ENCODE measurements at regions not wholly inside any gene's neighbourhood (a gene's known extent, or its start where the extent isn't known, plus 50 kb on each side); places are given as distances from the start of the nearest gene placed in this dataset.

DNA sequence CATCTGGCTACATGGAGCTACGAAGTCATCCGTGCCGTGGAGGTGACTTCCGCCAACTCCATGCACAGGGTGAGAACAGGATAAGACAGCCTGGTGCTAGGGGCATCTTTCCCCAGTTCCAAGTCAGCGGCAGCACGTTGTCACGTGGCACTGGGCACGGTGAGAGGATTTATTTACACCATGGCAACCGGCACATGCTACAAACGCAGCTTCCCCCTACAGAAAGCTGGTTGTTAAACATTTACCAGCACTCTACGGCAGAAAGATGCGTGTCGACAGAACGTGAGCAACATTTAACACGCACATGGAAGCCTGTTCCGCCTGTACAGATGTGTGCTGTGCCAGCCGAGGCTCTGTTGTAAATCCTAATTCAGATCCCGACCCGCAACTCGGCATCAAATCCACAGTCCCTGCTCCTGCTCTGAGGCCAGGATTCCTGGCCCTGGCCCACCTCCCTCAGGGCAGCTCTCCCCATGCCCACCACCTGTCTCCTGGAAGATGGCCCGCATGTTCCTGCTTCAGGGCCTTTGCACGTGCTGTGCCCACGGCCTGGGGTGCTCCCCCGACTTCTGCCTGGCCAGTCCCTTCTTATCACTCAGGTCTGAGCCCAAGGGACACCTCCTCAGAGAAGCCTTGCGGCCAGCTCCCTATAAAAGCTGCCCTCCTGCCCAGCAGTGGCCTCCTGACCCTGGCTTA lies 114.1 kb downstream of the RFLNA start:
- no peak for DNase-seq

- no peak for DNase-seq
Measured at GRCh38 chr12:124407074-124407473, 112.2 kb downstream of the RFLNA start.

- DNase-seq = no peak
Measured at GRCh38 chr12:124406043-124406442, 111.2 kb downstream of the RFLNA start.

DNA sequence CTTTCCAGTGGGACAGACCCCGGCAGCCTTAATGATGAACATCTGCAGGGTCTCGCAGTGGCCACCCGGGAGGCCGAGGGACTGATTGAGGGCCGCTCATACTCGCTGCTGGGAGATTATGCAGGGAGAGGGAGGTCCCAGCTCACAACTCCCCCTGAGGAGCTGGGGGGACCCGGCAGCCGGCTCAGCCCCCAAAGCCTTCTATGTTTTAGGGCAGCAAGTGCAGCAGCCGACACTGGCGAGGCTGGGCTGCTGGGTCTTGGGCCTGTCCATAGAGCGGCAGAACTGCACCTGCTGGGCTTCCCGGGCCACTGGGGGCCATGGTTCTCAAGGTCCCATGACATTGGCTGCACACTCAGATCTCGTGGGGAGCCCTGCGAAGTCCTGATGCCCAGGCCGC lies 110.7 kb downstream of the RFLNA start:
- no peak for DNase-seq

- DNase-seq = no peak
Measured at GRCh38 chr12:124405151-124405550, 110.3 kb downstream of the RFLNA start.

- DNase-seq = no peak
Measured at GRCh38 chr12:124404162-124404784, 109.4 kb downstream of the RFLNA start.

DNA sequence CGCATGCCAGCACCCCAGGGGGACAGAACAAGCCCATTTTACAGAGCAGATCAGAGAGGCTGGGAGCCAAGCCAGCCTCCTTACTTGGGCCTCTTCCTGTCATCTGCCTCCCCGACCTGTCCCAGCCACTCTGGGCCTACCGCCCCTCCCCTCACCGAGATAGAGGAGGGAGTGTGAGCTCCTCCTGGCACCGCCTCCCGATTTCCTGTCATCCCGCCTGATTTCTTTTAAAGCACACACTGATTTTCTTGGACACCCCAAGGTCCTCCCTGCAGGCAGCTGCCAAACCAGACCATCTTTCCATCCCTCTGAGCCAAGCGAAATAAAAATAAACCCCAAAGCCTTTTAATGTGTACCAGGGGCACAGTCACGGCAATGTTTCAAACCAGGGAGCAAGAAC lies 108.4 kb downstream of the RFLNA start:
- DNase-seq = no peak

DNA sequence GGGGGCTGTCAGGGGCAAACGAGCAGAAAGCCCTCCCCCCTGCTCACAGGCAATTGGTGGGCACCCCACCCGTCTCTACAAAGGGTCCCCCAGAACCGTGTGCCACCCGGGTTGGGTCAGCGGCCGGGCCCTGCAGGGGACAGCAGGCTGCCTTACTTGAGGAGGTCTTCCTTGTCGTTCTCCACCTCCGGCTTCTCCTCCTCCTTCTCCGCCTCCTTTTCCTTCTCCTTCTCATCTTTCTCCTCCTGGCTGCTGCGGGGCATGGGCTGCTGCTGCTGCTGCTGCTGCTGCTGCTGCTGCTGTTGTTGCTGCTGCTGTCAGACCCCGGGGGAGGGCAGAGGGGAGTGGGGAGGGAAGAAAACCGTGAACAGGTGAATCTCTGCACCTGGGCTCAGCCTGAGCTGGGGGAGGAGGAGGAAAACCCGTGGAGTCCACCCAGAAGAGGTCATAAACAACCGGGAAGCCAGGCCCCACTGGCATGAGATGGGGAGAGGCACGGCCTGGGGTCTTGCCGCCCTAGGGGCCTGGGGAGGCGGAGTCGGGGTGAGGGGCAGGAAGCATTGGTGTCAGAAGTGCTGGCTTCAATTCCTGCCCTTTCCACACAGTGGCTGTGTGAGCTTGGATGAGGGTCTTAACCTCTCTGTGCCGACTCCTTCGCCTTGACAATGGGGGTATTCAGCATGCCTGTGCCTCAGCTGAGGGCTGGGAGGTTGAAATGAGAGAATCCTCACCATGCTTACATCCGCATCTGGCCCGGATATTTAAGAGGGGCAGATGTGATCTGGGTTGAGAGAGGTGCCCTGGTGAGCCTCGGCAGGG lies 107.6 kb downstream of the RFLNA start:
- DNase-seq = no peak

- DNase-seq = no peak
Measured at GRCh38 chr12:124401704-124402221, 106.9 kb downstream of the RFLNA start.

DNA sequence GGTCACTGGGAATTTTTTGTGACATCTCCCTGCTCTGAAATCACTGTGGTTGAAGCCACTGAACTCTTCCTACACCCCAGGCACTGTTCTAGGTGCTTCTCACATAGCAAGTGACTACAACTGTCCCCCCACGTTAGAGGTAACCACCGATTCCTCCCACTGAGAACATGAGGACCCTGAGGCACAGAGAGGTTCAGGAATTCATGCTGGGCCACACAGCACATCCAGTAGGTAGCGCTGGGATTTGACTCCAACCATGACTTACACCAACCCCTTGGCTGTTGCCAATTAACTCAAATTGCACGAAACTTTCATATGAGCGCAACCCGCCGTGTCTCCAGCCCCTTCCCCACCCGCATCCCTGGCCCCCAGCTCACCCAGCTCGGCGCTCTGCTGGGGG lies 105.2 kb downstream of the RFLNA start:
- no peak for DNase-seq

- no peak for DNase-seq
Measured at GRCh38 chr12:124399622-124400021, 104.7 kb downstream of the RFLNA start.

DNA sequence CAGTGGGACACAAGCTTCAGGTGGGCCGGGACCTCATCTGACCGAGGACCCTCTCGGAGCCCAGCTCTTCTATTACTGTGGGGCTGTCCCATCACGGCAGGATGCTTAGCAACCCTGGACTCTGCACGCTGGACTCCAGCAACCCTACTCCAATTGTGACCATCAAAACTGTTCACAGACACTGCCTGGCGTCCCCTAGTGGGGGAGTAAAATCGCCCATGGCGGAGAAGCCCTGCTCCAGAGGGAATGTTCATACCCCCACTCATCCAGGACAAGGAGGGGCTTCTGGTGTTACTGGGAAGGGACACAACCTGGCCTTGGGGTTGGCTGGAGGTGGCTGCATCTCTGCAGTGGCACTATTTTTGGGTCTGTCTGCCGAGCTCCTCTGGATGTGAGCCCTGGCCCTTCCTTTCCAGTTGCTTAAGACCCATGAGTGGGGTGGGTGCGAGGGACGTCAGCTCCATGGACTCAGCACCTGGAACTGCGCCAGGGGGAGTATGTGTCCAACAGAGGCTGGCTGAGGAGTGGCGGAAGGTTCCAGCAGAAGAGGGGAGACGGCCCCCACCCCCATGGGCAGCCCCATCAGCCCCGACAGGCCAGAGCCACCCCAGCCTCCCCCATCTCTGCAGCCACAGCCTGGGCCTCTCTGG lies 103.8 kb downstream of the RFLNA start:
- no peak for DNase-seq

GRCh38 chr12:124397807-124398577 lies 103.1 kb downstream of the RFLNA start:
- no peak for DNase-seq

- peak; percentile 48 to 75 for DNase-seq
Measured at GRCh38 chr12:124397399-124397679, 102.4 kb downstream of the RFLNA start.

DNA sequence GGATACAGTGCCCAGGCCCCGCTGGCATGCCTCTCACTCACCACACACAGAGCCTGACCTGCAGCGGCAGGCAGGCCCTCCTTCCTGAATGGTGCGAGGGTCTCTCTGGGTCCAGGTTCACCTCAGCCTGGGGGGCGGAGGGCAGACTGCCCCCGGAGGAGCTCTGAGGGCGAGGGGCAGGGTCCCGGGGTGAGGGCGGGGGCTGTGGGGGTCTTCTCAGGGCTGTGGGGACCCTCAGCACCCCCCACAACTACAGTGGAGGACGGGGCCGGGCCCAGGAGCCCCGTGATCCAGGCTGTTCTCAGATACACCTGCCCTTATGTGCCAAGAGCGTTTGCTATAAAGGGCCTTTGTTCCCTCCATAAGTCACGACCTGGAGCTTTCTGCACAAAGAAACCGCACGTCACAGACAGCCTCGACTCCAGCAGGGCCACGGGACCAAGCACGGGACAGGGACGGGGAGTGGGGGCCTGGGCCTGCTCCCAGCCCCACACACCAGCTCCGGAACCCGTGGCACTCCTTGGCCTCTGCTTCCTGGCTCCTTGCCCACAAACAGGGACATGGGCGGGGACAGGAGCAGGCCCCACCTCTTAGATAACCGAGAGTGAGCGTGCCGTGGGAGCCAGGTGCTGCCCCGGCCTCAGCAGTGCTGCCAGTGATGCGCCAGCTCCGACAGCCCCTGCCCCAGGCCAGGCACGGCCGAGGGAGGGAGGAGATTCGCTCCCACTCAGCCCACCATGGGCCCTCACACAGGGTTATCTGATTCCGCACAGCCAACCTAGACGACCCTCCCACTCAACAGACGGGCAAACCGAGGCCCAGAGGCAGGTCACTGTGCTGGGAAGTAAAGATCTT lies 101.9 kb downstream of the RFLNA start:
- no peak for DNase-seq

- DNase-seq = no peak
Measured at GRCh38 chr12:124395986-124396385, 101.1 kb downstream of the RFLNA start.

DNA sequence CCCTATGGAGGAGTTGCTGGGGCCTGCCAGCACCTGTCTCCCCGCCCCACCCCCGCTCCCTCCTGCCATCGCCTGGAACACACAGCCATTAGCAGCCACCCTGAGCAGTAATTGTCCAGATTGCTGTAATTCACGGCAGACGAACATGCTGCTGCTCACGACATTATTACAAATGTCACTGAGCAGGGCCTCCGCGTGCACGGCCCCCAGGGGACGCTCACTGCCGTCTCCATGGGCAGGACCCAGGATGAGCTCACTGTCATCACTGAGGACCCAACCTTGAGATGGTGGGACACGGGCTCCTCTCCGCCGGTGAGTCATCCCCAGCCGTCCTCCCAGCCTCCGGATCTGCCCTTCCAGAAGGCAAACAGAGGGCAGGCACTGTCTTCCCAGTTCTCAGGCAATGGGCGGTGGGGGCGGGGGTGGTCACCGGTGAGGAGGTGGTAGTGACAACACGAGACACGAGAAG lies 100.4 kb downstream of the RFLNA start:
- peak; percentile 34 to 71 for DNase-seq

DNA sequence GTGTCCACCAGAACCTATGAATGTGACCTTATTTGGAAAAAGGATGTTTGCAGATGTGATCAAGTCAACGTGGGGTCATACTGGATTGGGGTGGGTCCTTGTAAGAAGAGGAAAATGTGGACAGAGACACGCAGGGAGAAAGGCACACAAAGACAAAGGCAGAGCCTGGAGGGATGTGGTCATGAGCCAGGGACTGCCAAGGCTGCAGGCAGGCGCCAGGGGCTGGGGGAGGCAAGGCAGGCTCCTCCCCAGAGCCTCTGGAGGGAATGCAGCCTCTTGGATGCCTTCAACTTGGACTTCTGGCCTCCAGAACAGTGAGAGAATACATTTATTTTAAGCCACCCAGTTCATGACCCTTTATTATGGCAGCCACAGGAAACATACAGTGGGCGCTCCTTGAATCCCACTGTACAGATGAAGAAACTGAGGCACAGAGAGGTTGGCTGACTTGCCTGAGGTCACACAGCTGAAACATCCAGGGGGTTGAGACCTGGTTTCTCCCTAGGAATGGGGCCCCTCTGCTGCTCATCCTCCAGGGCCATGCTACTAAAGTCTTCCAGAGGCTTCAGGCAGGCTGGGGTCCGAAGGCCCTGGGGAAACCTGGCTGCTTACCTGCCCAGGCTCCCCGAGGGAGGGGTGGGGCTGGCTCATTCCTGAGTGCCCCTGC lies 99.7 kb downstream of the RFLNA start:
- no peak for DNase-seq

DNA sequence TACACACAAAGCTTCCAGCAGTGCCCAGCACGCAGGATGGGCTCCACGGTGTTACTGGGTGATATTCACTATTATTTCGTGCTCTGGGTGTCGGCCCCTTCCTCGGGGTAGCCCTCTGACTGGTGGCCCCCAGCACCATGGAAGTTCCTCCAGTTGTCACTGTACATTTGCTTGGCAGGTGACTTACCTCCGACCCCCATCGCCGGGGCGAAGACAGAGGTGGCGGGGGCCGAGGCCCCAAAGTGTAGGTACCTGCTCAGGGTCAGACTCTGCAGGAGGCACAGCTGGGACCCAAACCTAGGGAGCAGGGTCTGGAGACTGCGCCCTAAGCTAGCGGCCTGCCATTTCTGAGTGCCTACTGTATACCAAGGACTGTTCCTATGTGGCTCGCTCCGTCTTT lies 98.9 kb downstream of the RFLNA start:
- no peak for DNase-seq

GRCh38 chr12:124393414-124393790 lies 98.5 kb downstream of the RFLNA start:
- DNase-seq = no peak
